Adrenal gland (tissue), 5 donors: ENCODE measurements at regions not wholly inside any gene's neighbourhood (a gene's known extent, or its start where the extent isn't known, plus 50 kb on each side); places are given as distances from the start of the nearest gene placed in this dataset.

Experiments used
- CTCF ChIP-seq, 6 experiments: fragments of 450-650 bp in 4 of 6; fragments of 200-600 bp in 2 of 6; sonication (generic) in 1 of 6; IDR thresholded peaks; 1 replicate in 5 of 6; 2 replicates in 1 of 6; pipeline versions ENCODE4 v1.5.1 to v1.8.0; 2016 to 2021; ENCODE audit warnings: antibody characterized with exemption in 6 of 6, mild to moderate bottlenecking in 2 of 6, moderate library complexity in 1 of 6
- POLR2A ChIP-seq, 2 donors: fragments of 450-650 bp; IDR thresholded peaks; one replicate each; pipeline ENCODE4 v1.6.1; 2017; ENCODE audit warnings: antibody characterized with exemption in 2 of 2, mild to moderate bottlenecking in 2 of 2, moderate library complexity in 1 of 2
- donor health status: DM: no; HTN: no; CAD: no.

- no peak for TF ChIP-seq POLR2A (IDR thresholded peaks at IDR 0.05)
- TF ChIP-seq CTCF (IDR thresholded peaks at IDR 0.05): no peak
These were observed 592.6 kb upstream of the ADAMTS16 start for GRCh38 chr5:4547547-4547946.
